Activated T-cell treated with anti-CD3 and anti-CD28 coated beads for 24 hours (primary cell): ENCODE measurements at regions not wholly inside any gene's neighbourhood (a gene's known extent, or its start where the extent isn't known, plus 50 kb on each side); places are given as distances from the start of the nearest gene placed in this dataset.

Experiments
- DNase-seq: peaks from one replicate; pipeline ENCODE4 v3.0.0-alpha.2; 2020; ENCODE audit warnings: low read depth

DNA sequence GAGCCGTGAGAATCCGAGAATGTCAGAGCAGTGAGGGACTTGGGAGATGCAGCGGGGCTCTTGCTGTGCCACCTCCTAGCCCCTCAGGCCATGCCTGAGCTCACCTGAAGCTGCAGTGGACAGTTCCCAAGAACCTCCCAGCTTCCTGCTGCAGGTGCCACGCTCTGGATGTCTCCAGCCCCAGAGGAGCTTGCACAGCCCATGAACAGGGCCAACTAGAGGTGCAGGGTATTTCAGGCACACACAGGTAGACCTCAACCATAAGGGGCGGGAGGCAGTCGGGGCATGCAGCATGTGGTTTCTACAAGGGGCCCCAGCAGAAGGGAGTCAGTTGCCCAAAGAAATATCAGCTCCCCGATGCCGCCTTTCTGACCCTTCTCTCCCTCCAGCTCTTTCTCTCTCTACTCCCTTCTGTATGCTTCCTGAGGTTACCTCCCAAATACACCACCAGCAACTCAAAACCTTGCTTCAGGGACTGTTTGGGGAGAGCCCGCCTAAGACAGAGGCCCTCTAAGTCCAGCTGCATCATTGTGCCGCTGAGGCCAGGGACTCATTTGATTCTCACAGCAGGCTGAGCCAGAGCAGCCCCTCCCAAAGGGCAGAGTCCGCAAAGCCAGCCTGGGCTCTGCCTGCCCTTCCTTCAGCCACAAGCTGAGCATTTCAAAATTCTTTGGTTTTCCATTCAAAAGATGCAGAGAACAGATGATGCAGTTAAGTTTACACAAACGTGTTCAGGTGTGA lies 209.8 kb downstream of the MATN1 start:
- DNase-seq = no peak

DNA sequence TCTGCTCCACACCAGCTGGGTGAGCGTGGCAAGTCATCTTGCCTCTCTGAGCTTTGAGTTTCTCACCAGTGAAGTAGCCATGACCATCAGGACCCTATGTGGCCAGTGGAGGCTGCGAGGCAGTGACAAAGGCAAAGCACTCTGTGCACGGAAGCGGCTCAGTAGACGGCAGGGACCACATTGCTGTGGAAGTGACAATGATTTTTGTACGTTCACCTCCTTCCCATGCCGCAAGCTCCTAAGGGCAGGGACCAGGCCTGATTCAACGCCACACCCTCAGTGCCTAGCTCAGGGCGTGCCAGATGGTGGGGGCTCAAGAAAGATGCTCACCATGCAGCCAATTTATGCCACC lies 210.5 kb downstream of the MATN1 start:
- DNase-seq = no peak

DNA sequence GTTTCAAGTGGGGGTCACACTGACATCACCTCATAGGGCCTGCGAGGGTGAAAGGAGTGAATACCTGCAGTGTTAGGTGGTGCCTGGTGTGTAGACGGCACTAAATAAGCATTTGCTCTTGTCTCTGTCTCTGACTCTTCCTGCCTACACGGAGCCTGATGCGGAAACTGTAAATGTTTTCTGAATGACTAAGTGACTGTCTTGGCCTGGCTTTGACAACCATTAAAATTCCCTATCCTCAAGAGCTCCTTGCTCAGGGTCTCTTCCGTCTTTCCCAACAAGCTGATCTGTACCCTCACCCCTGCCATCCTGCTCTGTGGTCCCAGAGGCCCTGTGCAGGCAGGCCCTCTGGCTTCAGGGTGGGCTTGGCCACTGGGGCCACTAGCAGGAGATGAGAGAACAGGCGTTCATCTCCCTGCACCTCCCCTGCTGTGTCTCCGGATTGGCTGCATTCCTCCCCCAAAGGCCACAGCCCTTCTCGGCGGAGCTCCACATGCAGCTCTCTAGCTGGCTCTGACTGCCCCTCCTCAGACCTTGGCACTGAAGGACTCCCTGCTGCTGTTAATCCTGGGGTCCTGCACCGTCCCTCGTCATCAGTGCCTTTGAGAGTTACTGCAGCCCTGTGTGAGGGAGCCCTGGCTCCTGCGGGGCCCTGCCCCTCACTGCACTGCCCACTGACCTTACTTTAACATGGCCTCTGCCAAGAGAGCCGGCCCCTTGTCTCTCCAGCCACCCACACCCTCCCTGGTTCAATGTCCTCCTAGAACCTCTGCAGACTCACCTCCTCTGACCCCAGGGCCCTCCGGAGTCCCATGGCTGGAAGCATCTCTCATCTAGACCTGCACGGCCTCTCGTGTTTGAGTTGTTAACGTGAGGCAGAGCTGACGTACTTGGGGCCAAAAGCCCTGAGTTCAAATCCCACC lies 211.1 kb downstream of the MATN1 start:
- no peak for DNase-seq

DNA sequence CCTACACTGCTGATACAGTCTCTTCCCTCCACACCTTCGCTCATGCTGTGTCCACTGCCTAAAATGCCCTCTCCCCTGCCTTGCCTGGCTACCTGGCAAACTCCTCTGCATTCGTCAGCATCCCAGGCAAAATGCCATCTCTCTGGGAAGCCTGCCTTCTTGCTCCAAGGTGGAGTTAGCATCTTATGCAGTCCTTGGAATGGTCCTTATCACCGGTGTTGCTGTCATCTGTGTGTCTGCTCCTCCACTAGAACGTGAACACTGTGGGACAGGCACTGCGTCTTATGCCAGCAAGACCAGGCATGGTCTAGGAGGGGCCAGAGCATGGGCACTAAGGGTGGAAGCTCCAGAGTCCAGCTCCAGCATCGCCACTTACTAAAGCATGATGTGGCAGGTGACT lies 211.8 kb downstream of the MATN1 start:
- DNase-seq = no peak

DNA sequence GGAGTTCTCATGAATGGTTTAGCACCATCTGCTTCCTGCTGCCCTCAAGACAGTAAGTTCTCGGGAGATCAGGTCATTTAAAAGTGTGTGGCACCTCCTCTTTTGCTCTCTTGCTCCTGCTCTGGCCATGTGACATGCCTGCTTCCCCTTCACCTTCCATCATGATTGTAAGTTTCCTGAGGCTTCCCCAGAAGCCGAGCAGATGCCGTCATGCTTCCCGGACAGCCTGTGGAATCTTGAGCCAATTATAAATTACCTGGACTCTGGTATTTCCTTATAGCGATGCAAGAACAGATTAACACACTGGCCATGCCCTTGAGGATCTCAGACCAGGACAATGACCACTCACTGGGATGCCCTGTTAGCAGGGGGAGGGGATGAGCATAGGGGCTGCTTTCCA lies 212.3 kb downstream of the MATN1 start:
- no peak for DNase-seq

DNA sequence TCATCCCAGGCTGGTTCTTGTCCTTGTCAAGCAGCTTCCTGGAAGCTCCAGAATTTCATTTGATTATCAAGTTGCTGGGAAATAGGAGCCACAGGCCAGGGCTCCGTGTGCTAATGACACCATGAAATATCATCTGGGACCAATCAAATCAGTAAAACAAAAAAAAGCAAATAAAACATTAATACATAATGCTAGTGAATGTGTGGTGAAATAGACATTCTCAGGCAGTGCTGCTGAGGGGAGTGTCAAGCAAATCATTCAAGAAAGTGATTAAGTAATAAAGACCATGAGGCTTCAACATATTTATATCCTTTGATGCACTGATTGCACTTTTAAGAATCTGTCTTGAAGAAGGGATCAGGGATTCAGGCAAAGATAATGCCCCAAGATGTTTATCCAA lies 213.7 kb downstream of the MATN1 start:
- DNase-seq = no peak

DNA sequence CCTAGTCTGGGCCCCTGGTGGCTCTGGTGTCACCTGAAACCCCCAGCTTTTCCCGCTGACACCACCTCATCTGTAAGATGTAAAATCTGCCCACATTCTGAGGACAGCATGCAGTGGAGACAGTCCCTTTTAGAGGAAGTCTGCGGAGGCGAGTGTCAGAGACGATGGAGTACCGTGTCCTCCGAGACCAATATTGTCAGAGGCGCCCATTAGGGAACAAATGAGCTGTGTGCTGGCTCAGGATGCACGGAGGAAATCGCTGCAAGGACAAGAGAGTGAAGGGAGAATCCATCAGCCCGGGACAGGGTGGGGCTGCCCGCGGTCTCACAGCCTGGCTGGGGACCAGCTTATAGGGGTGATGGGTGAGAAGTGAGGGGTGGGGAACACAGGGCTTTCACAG lies 214.8 kb downstream of the MATN1 start:
- DNase-seq = no peak

DNA sequence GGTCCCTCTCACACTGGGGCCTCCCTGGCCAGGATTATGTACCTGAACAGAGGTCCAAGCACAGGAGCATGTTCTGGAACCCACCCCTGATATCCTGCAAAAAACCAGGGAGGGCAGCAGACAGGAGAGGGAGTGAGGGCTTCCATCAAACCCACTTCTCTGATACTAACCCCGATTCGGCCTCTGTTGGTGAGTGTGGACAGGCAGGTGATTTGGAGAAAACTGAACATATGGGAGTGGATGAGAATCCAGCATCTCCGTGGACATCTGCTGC lies 215.3 kb downstream of the MATN1 start:
- DNase-seq = no peak

DNA sequence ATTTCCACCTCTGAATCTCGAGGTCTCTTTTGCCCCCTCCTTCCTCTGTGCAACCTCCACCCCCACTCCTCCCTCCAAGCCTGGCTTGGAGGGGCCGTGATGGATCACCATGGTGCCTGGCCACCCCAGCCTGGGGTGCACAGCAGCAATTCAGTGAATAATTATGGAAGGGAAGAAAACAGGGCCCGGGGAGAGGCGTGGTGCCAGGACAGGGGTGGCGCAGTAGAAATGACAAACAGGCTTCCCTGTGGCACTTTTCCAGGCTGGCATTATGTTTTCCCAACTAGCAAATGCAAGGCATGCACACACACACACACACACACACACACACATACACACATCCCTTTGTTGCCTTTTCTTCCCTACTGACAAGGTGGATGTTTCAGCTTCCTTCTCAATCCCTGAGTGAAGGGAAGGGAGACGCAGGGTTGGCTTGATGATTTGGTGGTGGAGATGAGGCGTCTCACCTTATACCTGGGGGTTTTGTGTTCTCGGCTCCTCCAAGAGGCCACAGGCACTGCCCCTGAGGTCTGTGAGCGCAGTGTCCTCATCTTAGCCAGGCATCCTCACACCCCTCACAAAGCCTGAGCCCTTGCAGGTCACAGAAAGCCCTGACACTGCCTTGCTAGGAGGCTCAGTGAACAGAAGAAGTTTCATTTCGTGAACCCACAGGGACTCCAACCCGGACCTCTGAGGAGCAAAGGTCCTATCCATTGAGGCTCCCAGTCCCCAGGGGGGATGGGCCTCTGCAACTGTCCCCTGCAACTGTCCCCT lies 215.8 kb downstream of the MATN1 start:
- DNase-seq = no peak

DNA sequence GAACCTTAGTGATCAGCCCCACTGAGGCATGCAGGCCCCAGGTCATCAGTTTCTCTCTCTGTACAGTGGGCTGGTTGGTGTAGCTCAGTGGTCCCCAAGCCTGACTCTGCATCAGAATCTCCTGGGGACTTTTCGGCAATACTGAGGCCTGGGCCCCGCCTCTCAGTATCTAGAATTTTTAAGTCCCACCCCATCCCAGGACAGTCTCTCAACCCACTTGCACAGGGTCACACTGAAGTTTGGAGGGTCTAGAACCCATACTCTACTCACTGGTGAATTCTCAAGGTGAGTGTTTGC lies 216.4 kb downstream of the MATN1 start:
- DNase-seq = no peak

DNA sequence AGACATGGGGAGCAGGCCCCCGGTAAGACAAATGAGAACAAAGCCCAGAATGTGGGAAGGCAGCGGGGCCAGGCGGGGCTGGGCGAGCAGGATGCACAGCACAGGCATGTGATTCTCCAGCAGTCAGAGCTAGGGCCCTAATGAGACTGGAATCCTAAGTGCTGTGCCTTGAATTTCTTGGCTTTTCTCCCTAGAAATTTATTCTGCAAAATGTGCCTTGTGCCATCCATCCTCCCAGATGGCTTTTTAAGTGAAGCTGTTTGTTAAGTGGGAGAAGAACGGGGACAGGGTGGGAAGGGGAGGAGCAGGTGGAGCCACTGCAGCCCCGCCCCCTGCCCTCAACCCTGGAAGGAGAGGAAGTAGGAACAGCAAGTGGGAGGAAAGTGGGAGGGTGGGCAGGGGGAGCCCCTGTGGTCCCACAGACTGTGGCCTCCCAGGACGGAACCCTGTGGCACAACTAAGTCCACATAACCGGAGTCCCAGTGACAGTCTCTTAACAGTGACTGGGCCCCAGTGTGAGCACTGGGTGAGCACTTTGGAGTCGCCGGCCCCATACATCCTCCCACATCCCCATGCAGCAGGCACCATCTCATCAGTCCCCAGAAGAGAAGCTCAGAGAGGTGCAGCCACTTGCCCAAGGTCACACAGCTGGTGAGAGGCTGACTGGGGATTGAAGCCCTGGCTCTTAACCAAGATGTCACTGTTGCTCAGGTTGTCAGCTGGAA lies 216.9 kb downstream of the MATN1 start:
- DNase-seq = no peak

DNA sequence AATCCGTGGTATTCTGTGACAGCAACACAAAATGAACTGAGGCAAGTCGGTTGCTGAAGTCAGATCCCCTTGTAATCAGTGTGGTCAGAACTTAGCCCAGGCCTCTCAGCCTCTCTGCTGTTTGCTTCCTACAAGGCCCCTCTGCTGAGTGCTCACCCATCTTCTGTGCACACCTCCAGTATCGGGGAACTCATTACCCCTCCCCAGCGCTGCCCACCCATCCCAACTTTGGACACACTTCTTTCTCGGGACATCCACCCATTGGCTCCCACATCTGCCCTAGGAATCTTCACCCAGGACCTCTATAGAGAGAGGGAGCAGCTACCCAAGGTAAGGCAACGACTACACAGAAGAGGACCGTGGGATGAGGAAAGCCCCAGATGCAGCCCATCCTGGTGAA lies 217.5 kb downstream of the MATN1 start:
- DNase-seq = no peak

DNA sequence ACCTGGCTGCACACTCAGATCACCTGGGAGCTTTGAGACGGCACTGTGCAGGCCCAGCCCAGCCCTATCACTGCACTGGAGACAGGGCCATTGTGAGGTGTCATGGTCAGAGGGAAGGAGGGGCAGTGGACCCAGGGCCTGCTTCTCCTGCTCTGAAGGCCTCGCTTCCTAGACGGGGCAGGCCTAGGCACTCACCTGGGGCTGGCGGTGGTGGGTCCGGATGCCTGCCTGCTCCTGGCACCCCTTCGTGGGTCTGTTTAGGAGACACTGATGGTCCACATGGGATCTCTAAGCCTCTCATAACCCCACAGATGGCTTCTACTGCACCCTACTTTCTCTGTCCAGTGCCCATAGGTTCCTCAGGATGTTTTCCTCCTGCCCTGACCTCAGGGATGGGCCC lies 230.9 kb downstream of the MATN1 start:
- DNase-seq = no peak

DNA sequence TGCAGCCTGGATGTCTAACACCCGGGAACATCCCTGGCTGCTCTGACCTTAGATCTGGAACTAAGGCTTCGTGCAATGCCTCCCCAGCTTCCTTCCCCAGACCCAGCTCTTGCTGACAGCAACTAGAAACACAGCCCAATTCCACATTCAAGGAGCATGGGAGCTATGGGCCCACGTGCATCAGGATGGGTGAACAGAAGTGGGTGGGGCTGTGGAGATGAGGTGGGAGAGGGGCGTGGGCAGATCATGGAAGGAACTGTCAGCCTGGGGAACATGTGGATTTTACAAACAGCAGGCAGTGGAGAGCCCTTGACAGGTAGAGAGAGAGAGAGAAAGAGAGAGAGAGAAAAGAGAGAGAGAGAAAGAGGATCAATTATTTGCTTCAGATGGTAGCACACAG lies 231.6 kb downstream of the MATN1 start:
- no peak for DNase-seq

DNA sequence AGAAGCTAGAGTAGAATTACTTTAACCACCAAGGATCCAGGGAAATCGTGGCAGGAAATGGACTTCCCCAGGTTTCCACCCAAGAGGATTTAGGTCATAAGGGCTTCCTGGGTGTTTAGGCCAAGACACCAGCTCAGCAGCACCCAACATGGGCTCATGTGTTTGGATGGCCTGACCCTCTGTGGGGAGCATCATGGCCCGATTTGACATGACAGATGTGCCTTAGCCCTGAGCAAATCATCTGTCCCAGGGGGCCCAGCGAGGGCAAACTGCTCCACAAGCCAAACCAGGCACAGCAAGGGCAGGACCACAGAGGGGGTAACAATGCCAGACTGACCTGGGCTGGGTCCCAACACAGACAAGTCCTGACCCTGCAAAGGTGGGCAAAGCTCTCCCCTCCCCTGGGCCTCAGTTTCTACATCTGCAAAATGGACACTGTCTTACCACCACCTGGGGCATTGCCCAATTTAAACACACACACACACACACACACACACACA lies 232.8 kb downstream of the MATN1 start:
- no peak for DNase-seq

DNA sequence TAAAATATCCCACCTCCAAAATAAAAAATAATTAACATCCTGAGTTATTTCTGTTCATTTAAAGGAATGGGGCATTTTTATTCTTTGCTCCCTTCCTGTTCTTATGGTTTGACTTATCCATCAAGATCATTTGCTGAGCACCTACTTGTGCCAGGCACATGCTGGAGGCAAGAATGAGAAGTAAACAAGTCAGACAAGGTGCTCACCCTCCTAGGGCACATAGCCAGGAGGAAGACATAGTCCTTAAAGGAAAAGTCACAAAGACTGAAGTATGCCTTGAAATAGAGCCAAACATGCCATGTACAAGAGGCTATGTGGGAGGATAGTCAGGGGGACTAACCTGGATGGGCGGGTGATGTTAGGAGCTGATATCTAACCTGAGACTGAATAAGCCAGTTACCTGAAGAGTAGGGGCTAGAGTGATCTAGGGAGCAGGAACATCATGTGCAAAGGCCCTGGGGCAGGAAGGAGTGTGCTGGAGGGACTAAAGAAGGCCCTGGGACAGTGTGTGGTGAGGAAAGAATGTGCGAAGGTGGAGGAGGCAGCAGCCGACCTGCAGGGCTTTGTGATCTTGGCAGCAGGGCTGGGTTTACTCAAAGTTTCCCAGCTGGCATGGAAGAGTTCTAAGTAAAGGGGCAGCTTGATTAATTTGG lies 233.5 kb downstream of the MATN1 start:
- DNase-seq = no peak

DNA sequence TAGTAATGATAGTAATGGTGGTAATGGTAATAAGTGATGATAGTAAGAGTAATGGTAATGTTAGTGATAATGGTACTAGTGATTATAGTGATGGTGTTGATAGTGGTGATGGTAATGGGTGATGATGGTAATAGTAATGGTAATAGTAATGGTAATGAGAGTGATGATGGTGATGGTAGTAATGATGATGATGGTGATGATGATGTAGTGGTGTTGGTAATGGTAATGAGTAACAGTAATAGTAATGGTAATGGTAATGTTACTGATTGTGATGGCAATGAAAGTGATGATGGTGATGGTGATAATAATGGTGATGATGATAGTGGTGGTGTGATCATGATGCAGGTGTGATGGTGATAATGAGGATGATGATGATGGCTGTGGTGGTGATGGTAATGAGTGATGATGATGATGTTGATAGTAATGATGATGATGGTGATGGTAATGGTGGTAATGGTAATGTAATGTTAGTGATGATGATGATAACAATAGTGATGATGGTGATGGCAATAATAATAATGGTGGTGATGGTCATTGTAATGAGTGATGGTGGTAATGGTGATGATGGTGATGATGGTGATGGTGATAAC lies 235.0 kb downstream of the MATN1 start:
- DNase-seq = no peak

DNA sequence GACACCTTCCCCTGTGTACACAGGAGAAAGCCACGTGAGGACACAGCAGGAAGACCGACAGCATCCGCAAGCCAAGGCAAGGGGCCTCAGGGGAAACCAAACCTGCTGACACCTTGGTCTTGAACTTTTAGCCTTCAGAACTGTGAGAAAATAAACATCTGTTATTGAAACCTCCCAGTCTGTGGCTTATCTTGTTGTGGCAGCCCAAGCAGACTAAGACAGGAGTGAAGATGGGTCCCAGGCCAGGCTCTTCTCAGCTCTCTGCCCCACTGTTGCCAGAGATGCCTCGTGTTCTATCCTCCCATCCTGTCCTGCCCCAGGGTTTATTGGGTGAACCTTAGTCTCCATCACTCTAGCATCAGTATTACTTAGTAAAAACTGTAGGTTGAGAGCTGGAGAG lies 236.3 kb downstream of the MATN1 start:
- DNase-seq = no peak

DNA sequence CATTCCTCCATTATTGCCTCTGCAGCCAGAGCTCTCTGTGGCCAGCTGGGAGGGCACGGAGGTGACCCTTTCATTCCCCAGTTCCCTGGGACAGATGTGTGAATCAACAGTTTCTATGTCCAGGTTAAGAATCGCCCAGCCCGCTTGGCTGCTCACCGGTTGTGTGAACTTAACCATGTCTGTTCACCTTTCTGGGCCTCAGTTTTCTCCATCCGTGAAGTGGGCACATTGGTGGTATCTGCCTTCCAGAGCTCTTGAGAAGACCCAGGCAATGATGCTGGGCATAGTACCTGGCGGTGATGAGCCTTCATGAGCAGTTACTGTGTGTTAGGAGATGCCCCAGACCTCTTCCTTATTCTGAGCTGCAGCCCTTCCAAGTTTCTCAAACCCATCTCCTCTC lies 238.3 kb downstream of the MATN1 start:
- no peak for DNase-seq

DNA sequence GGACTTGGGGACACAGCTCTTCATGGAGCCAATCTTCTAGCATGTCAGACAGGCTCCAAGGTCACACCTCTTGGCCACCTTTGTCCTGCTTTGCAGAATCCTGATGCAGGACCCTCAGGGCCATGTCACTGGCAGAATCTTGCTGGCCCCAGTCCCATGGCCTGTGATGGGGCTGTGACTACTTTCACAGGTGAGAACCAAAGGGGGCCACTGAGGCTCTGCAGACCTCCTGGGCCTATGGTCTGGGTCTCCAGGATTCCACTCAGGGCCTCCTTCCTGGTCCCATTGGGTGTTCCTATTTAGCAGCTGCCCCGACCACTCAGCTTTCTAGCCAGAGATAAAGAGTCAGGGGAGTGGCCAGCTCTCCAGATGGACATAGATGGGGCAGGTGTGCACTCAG lies 238.7 kb downstream of the MATN1 start:
- DNase-seq = no peak

DNA sequence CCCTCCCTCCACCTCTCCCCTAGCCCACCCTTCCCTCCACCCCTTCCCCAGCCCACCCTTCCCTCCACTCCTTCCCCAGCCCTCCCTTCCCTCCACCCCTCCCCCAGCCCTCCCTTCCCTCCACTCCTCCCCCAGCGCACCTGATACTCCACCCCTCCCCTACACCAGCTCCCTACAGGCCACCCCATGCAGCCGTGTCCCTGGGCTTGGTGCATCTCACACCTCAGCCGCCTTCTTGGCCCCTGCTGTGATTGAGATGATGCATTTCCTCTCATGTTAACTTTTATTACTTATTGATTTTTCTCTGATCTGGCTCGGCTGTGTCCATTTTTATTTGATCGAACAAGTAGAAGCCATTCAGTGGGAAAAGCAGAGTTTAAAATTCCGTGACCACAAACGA lies 243.8 kb downstream of the MATN1 start:
- DNase-seq = no peak
